ENCODE measurements at regions not wholly inside any gene's neighbourhood (a gene's known extent, or its start where the extent isn't known, plus 50 kb on each side); places are given as distances from the start of the nearest gene placed in this dataset.
"Not testable (repeated sequence)": the region's sequence is repeated elsewhere in the genome, so short reads cannot be mapped to it uniquely, and the experiment has no call there.

DNA sequence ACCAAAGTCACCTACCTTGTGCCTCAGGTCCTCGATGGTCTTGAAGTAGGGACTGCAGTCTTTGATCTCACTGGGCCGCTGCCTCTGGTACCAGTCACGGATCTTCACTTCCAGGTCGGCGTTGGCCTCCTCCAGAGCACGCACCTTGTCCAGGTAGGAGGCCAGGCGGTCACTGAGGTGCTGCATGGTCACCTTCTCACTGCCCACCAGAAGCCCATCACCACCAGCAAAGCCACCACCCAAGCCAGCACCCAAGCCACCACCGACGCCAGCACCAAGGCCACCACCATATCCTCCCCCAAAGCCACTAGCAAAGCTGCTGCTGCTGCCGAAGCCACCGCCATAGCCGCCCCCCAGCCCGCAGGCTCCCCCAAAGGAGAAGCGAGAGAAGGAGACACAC is 139.7 kb downstream of the TNFRSF13B start:
- TF ChIP-seq, protein P1, sequence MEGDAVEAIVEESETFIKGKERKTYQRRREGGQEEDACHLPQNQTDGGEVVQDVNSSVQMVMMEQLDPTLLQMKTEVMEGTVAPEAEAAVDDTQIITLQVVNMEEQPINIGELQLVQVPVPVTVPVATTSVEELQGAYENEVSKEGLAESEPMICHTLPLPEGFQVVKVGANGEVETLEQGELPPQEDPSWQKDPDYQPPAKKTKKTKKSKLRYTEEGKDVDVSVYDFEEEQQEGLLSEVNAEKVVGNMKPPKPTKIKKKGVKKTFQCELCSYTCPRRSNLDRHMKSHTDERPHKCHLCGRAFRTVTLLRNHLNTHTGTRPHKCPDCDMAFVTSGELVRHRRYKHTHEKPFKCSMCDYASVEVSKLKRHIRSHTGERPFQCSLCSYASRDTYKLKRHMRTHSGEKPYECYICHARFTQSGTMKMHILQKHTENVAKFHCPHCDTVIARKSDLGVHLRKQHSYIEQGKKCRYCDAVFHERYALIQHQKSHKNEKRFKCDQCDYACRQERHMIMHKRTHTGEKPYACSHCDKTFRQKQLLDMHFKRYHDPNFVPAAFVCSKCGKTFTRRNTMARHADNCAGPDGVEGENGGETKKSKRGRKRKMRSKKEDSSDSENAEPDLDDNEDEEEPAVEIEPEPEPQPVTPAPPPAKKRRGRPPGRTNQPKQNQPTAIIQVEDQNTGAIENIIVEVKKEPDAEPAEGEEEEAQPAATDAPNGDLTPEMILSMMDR (IDR thresholded peaks at IDR 0.05) = not testable (repeated sequence)
- not testable (repeated sequence) for TF ChIP-seq POLR2AphosphoS5 (IDR thresholded peaks at IDR 0.05)

Data from breast epithelium (tissue), 3 donors.